Loucy (cell line): ENCODE measurements at regions not wholly inside any gene's neighbourhood (a gene's known extent, or its start where the extent isn't known, plus 50 kb on each side); places are given as distances from the start of the nearest gene placed in this dataset.

Experiments used
- H2AFZ ChIP-seq: fragments of 200-600 bp; sonication (generic); 2 replicates; pipeline ENCODE4 v1.6.0; 2016; ENCODE audit warnings: antibody characterized with exemption, mild to moderate bottlenecking, low read length, moderate library complexity
- H3F3A ChIP-seq: fragments of 200-600 bp; 2 replicates; pipeline ENCODE4 v1.6.0; 2016; ENCODE audit warnings: antibody characterized with exemption, low read depth, mild to moderate bottlenecking
- H3K27me3 ChIP-seq: fragments of 200-600 bp; sonication (generic); 2 replicates; pipeline ENCODE4 v1.6.1; 2014; ENCODE audit warnings: low read length, mild to moderate bottlenecking; ENCODE audit not compliant: insufficient read depth, poor library complexity, severe bottlenecking
- H3K36me3 ChIP-seq: fragments of 200-600 bp; sonication (generic); 2 replicates; pipeline ENCODE4 v1.6.1; 2016; ENCODE audit warnings: low read length; ENCODE audit not compliant: insufficient read depth
- H3K4me1 ChIP-seq: fragments of 200-600 bp; sonication (generic); 2 replicates; pipeline ENCODE4 v1.5.1; 2014; ENCODE audit warnings: low read length, mild to moderate bottlenecking; ENCODE audit not compliant: insufficient read depth, poor library complexity, severe bottlenecking
- H3K4me2 ChIP-seq: fragments of 200-600 bp; sonication (generic); 2 replicates; pipeline ENCODE4 v1.6.0; 2014; ENCODE audit warnings: antibody characterized with exemption, low read length, low read depth, mild to moderate bottlenecking; ENCODE audit not compliant: poor library complexity, severe bottlenecking
- H3K4me3 ChIP-seq: fragments of 200-600 bp; sonication (generic); 2 replicates; pipeline ENCODE4 v1.5.1; 2014; ENCODE audit warnings: low read length, mild to moderate bottlenecking, mixed read lengths; ENCODE audit not compliant: poor library complexity, severe bottlenecking
- H3K79me2 ChIP-seq: fragments of 200-600 bp; sonication (generic); 2 replicates; pipeline ENCODE4 v1.6.1; 2014; ENCODE audit warnings: low read length; ENCODE audit not compliant: insufficient read depth
- H3K9ac ChIP-seq: fragments of 200-600 bp; sonication (generic); 2 replicates; pipeline ENCODE4 v1.6.0; 2014; ENCODE audit warnings: mild to moderate bottlenecking, low read depth, low read length, moderate library complexity; ENCODE audit not compliant: poor library complexity, severe bottlenecking
- H3K9me2 ChIP-seq: fragments of 200-600 bp; sonication (generic); replicated peaks from 2 replicates; pipeline ENCODE4 v1.6.1; 2016; ENCODE audit warnings: low read depth, low read length, mixed read lengths
- H3K9me3 ChIP-seq: fragments of 200-600 bp; sonication (generic); 2 replicates; pipeline ENCODE4 v1.6.1; 2014; ENCODE audit warnings: mild to moderate bottlenecking, antibody characterized with exemption, low read length, low read depth; ENCODE audit not compliant: insufficient read depth
- H4K20me1 ChIP-seq: fragments of 200-600 bp; sonication (generic); 2 replicates; pipeline ENCODE4 v1.6.0; 2014; ENCODE audit warnings: antibody characterized with exemption, low read length, mild to moderate bottlenecking; ENCODE audit not compliant: insufficient read depth, poor library complexity, severe bottlenecking
- EZH2phosphoT487 ChIP-seq: fragments of 200-600 bp; IDR thresholded peaks from 2 replicates; pipeline ENCODE4 v1.6.1; 2018; ENCODE audit warnings: antibody characterized with exemption, mild to moderate bottlenecking, moderate library complexity, borderline replicate concordance
- TF ChIP-seq, protein P1 (sequence below): fragments of 200-600 bp; sonication (generic); conservative IDR thresholded peaks from 2 replicates; pipeline ENCODE4 v1.5.1; 2014; ENCODE audit warnings: mild to moderate bottlenecking, antibody characterized with exemption, low read length

GRCh38 chr9:13569602-13570067, 290.1 kb upstream of the MPDZ start:
- Histone ChIP-seq H3K27me3 (no peaks in the 10 kb centered on the region), H3F3A (no peaks in the 10 kb centered on the region), H3K79me2 (no peaks in the 10 kb centered on the region), H3K4me1 (no peaks in the 10 kb centered on the region), H3K9ac (no peak overlapping the region), H3K9me3 (no peaks in the 10 kb centered on the region), H2AFZ (peak overlapping the region; percentile 67; the same call in 1 of the 2 replicates), H3K36me3 (no peaks in the 10 kb centered on the region), H3K4me2 (peak overlapping the region; percentile 13), H4K20me1 (no peaks in the 10 kb centered on the region), H3K4me3 (no peak overlapping the region), H3K9me2 (no peaks in the 10 kb centered on the region)
- no peak for TF ChIP-seq EZH2phosphoT487
- TF ChIP-seq, protein P1, sequence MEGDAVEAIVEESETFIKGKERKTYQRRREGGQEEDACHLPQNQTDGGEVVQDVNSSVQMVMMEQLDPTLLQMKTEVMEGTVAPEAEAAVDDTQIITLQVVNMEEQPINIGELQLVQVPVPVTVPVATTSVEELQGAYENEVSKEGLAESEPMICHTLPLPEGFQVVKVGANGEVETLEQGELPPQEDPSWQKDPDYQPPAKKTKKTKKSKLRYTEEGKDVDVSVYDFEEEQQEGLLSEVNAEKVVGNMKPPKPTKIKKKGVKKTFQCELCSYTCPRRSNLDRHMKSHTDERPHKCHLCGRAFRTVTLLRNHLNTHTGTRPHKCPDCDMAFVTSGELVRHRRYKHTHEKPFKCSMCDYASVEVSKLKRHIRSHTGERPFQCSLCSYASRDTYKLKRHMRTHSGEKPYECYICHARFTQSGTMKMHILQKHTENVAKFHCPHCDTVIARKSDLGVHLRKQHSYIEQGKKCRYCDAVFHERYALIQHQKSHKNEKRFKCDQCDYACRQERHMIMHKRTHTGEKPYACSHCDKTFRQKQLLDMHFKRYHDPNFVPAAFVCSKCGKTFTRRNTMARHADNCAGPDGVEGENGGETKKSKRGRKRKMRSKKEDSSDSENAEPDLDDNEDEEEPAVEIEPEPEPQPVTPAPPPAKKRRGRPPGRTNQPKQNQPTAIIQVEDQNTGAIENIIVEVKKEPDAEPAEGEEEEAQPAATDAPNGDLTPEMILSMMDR: no peak

GRCh38 chr9:13568841-13569601, 289.5 kb upstream of the MPDZ start:
- Histone ChIP-seq H3K79me2 (no peaks in the 10 kb centered on the region), H3K9me2 (no peaks in the 10 kb centered on the region), H3K9ac (no peak overlapping the region), H4K20me1 (no peaks in the 10 kb centered on the region), H2AFZ (peak overlapping the region; percentile 67), H3K9me3 (no peaks in the 10 kb centered on the region), H3K4me2 (peak overlapping the region; percentile 13), H3K4me3 (no peak overlapping the region), H3K4me1 (no peaks in the 10 kb centered on the region), H3K36me3 (no peaks in the 10 kb centered on the region), H3F3A (no peaks in the 10 kb centered on the region), H3K27me3 (no peaks in the 10 kb centered on the region)
- no peak for TF ChIP-seq EZH2phosphoT487
- TF ChIP-seq, protein P1: no peak

GRCh38 chr9:13568405-13568804, 288.9 kb upstream of the MPDZ start:
- Histone ChIP-seq H3K9me2 (no peaks in the 10 kb centered on the region), H3F3A (no peaks in the 10 kb centered on the region), H2AFZ (peak overlapping the region; percentile 67; the same call in 1 of the 2 replicates), H3K4me3 (no peak overlapping the region), H3K9me3 (no peaks in the 10 kb centered on the region), H3K4me2 (peak overlapping the region; percentile 13), H3K4me1 (no peaks in the 10 kb centered on the region), H3K79me2 (no peaks in the 10 kb centered on the region), H3K36me3 (no peaks in the 10 kb centered on the region), H3K27me3 (no peaks in the 10 kb centered on the region), H3K9ac (no peak overlapping the region), H4K20me1 (no peaks in the 10 kb centered on the region)
- TF ChIP-seq EZH2phosphoT487: no peak
- TF ChIP-seq, protein P1: no peak
